H1 (cell line): ENCODE measurements at regions not wholly inside any gene's neighbourhood (a gene's known extent, or its start where the extent isn't known, plus 50 kb on each side); places are given as distances from the start of the nearest gene placed in this dataset.

Source experiments
- CTCF ChIA-PET: fragments of 300-600 bp; sonication (Branson Sonifier 250); formaldehyde crosslinking; loops from one replicate; lab custom pipeline; 2021; ENCODE audit not compliant: partially characterized antibody; lab: Charles Lee
- POLR2A ChIA-PET: fragments of 300-600 bp; sonication (Branson Sonifier 250); formaldehyde crosslinking; loops from one replicate; lab custom pipeline; 2021; ENCODE audit warnings: inconsistent platforms; ENCODE audit not compliant: partially characterized antibody; lab: Charles Lee
- DNase-seq, 2 experiments: peaks; one replicate each; pipeline versions ENCODE4 v3.0.0 to v3.0.0-alpha.2; 2010 to 2022; ENCODE audit warnings: low spot score in 2 of 2, low read depth in 1 of 2, mixed read lengths in 1 of 2
- FAIRE-seq: peaks from 2 replicates; lab custom pipeline; 2011; peaks lifted over from hg19 to GRCh38; lab: Jason Lieb, UNC
- H2AFZ ChIP-seq: 2 replicates; pipeline ENCODE4 v1.8.1; 2012; ENCODE audit warnings: low read length, inconsistent platforms
- H2AK5ac ChIP-seq: 2 replicates; pipeline ENCODE4 v1.6.1; 2013; ENCODE audit warnings: low read depth, low read length
- H2BK120ac ChIP-seq: replicated peaks from 2 replicates; pipeline ENCODE3; 2013; ENCODE audit warnings: low read depth, low read length, inconsistent platforms
- H2BK12ac ChIP-seq: 2 replicates; pipeline ENCODE4 v1.6.1; 2013; ENCODE audit warnings: low read depth, low read length
- H2BK15ac ChIP-seq: 2 replicates; pipeline ENCODE4 v1.6.1; 2013; ENCODE audit warnings: low read length
- H2BK20ac ChIP-seq: 2 replicates; pipeline ENCODE4 v1.6.1; 2013; ENCODE audit warnings: low read length
- H2BK5ac ChIP-seq: 2 replicates; pipeline ENCODE4 v1.6.1; 2013; ENCODE audit warnings: low read depth, low read length
- H3K14ac ChIP-seq: 2 replicates; pipeline ENCODE4 v1.6.1; 2013; ENCODE audit warnings: inconsistent platforms; ENCODE audit not compliant: insufficient read length
- H3K18ac ChIP-seq: 2 replicates; pipeline ENCODE4 v1.6.1; 2013; ENCODE audit warnings: low read length; ENCODE audit errors: extremely low read depth
- H3K23ac ChIP-seq: 2 replicates; pipeline ENCODE4 v1.6.1; 2013; ENCODE audit warnings: inconsistent platforms; ENCODE audit not compliant: insufficient read length
- H3K23me2 ChIP-seq: 2 replicates; pipeline ENCODE4 v1.6.1; 2013; ENCODE audit warnings: low read depth, low read length
- H3K27ac ChIP-seq: 2 replicates; pipeline ENCODE4 v1.6.1; 2011; ENCODE audit warnings: low read depth, low read length, inconsistent platforms
- H3K27me3 ChIP-seq, 4 experiments: replicated peaks in 1 of 4; 1 replicate in 1 of 4; 2 replicates in 3 of 4; pipeline versions ENCODE4 v1.6.1 to v1.8.1; 2011 to 2013; ENCODE audit warnings: low read length in 3 of 4, mild to moderate bottlenecking in 3 of 4, inconsistent platforms in 2 of 4, mixed read lengths in 2 of 4, moderate library complexity in 1 of 4; ENCODE audit not compliant: control insufficient read depth in 3 of 4, insufficient read depth in 3 of 4; ENCODE audit errors: extremely low read depth in 1 of 4
- H3K36me3 ChIP-seq, 4 experiments: 2 replicates each; pipeline versions ENCODE4 v1.6.1 to v1.8.1; 2011 to 2013; ENCODE audit warnings: mild to moderate bottlenecking in 4 of 4, low read length in 3 of 4, moderate library complexity in 2 of 4, control low read depth in 1 of 4, inconsistent platforms in 1 of 4; ENCODE audit not compliant: insufficient read depth in 4 of 4, control insufficient read depth in 2 of 4
- H3K4ac ChIP-seq: replicated peaks from 2 replicates; pipeline ENCODE3; 2013; ENCODE audit warnings: low read length, low read depth, mixed read lengths, inconsistent platforms; ENCODE audit not compliant: insufficient read length
- H3K4me1 ChIP-seq, 4 experiments: replicated peaks in 1 of 4; 1 replicate in 1 of 4; 2 replicates in 3 of 4; pipeline versions ENCODE4 v1.6.1 to v1.8.1; 2011 to 2013; ENCODE audit warnings: low read length in 3 of 4, inconsistent platforms in 2 of 4, mixed read lengths in 1 of 4; ENCODE audit not compliant: insufficient read depth in 4 of 4, control insufficient read depth in 3 of 4
- H3K4me2 ChIP-seq, 2 experiments: 2 replicates each; pipeline versions ENCODE4 v1.6.1 to v1.8.1; 2011 to 2013; ENCODE audit warnings: low read depth in 2 of 2, low read length in 2 of 2, control low read depth in 1 of 2, inconsistent platforms in 1 of 2, mild to moderate bottlenecking in 1 of 2; ENCODE audit not compliant: insufficient read depth in 1 of 2
- H3K4me3 ChIP-seq, 4 experiments: fragments of 200-600, 300-600 bp in 1 of 4; sonication (generic), shearing (Covaris generic), sonication (Bioruptor Twin) in 1 of 4; 2 replicates each; pipeline versions ENCODE4 v1.5.1 to v1.8.1; 2011 to 2016; ENCODE audit warnings: low read length in 4 of 4, low read depth in 3 of 4, control low read depth in 2 of 4, inconsistent platforms in 2 of 4, mild to moderate bottlenecking in 2 of 4, mixed read lengths in 1 of 4, moderate library complexity in 1 of 4; ENCODE audit not compliant: insufficient read depth in 2 of 4; ENCODE audit errors: extremely low read depth in 1 of 4
- H3K56ac ChIP-seq: replicated peaks from 2 replicates; pipeline ENCODE3; 2013; ENCODE audit warnings: low read depth, mild to moderate bottlenecking, mixed read lengths, low read length, inconsistent platforms; ENCODE audit not compliant: insufficient read length
- H3K79me1 ChIP-seq: 2 replicates; pipeline ENCODE4 v1.6.1; 2013; ENCODE audit warnings: low read depth, low read length, control low read depth
- H3K79me2 ChIP-seq, 2 experiments: 2 replicates each; pipeline versions ENCODE4 v1.6.1 to v1.8.1; 2012 to 2013; ENCODE audit warnings: low read length in 2 of 2, mild to moderate bottlenecking in 2 of 2, inconsistent platforms in 1 of 2; ENCODE audit not compliant: insufficient read depth in 2 of 2, control insufficient read depth in 1 of 2
- H3K9ac ChIP-seq, 4 experiments: replicated peaks in 1 of 4; 1 replicate in 1 of 4; 2 replicates in 3 of 4; pipeline versions ENCODE4 v1.6.1 to v1.8.1; 2011 to 2013; ENCODE audit warnings: low read depth in 3 of 4, low read length in 3 of 4, control low read depth in 2 of 4, mild to moderate bottlenecking in 2 of 4, moderate library complexity in 2 of 4, inconsistent platforms in 1 of 4; ENCODE audit errors: extremely low read depth in 1 of 4
- H3K9me3 ChIP-seq, 2 experiments: 2 replicates each; pipeline versions ENCODE4 v1.6.1 to v1.8.1; 2012 to 2013; ENCODE audit warnings: mild to moderate bottlenecking in 2 of 2, moderate library complexity in 2 of 2, control low read depth in 1 of 2, inconsistent platforms in 1 of 2, low read depth in 1 of 2, low read length in 1 of 2, mixed read lengths in 1 of 2; ENCODE audit not compliant: insufficient read depth in 2 of 2
- H4K20me1 ChIP-seq, 2 experiments: replicated peaks in 1 of 2; 2 replicates each; pipeline versions ENCODE3 to v1.8.1; 2011 to 2013; ENCODE audit warnings: inconsistent platforms in 2 of 2, low read length in 2 of 2, mild to moderate bottlenecking in 1 of 2; ENCODE audit not compliant: insufficient read depth in 2 of 2, control insufficient read depth in 1 of 2
- H4K5ac ChIP-seq: 2 replicates; pipeline ENCODE4 v1.6.1; 2013; ENCODE audit warnings: low read length, low read depth, mixed read lengths, inconsistent platforms; ENCODE audit not compliant: insufficient read length
- H4K8ac ChIP-seq: 2 replicates; pipeline ENCODE4 v1.8.0; 2013; ENCODE audit warnings: mild to moderate bottlenecking, moderate library complexity, low read length, inconsistent platforms; ENCODE audit not compliant: insufficient read depth; ENCODE audit errors: extremely low read depth
- H4K91ac ChIP-seq: replicated peaks from 2 replicates; pipeline ENCODE3; 2013; ENCODE audit warnings: low read length, mixed read lengths, inconsistent platforms; ENCODE audit not compliant: insufficient read length
- KDM5A ChIP-seq: fragments of 200-600 bp; IDR thresholded peaks from 2 replicates; pipeline ENCODE4 v1.7.1; 2012; ENCODE audit warnings: mild to moderate bottlenecking, low read length, inconsistent platforms, mixed read lengths
- SAP30 ChIP-seq: fragments of 300-600 bp; sonication (generic); IDR thresholded peaks from 2 replicates; pipeline ENCODE4 v1.7.1; 2012; ENCODE audit warnings: low read length, moderate library complexity, mild to moderate bottlenecking, inconsistent platforms; ENCODE audit not compliant: insufficient read depth, insufficient replicate concordance
- TEAD4 ChIP-seq: IDR thresholded peaks from 2 replicates; pipeline ENCODE4 v1.6.1; 2012; ENCODE audit warnings: low read depth, low read length, inconsistent platforms, mixed read lengths
- WGBS, 2 experiments: shearing (Covaris generic) in 1 of 2; methylation state at CpG; one replicate each; pipeline versions ENCODE4 v1.1.6 to v1.1.7; 2013 to 2015; ENCODE audit warnings: low lambda C conversion rate in 2 of 2, mixed read lengths in 2 of 2, inconsistent platforms in 1 of 2, low coverage in 1 of 2, missing lambda C conversion rate in 1 of 2; ENCODE audit not compliant: insufficient replicate concordance in 2 of 2, insufficient coverage in 1 of 2, insufficient read length in 1 of 2; ENCODE audit errors: extremely low coverage in 1 of 2, missing lambda C conversion rate in 1 of 2; 5-methylcytosine and 5-hydroxymethylcytosine counted together

- Histone ChIP-seq H3K36me3 (no peaks in the 10 kb centered on the region), H3K79me2 (no peaks in the 10 kb centered on the region), H3K4me2 (no peak overlapping the region), H3K14ac (no peak overlapping the region), H3K18ac (no peak overlapping the region; the same call in none of the 2 replicates), H3K9ac (no peak overlapping the region), H2AFZ (no peak overlapping the region), H2BK15ac (no peak overlapping the region), H3K23me2 (no peaks in the 10 kb centered on the region), H4K91ac (no peak overlapping the region), H3K4me1 (no peaks in the 10 kb centered on the region), H2BK5ac (no peak overlapping the region), H4K20me1 (no peaks in the 10 kb centered on the region), H2BK120ac (no peak overlapping the region), H3K56ac (no peak overlapping the region), H4K8ac (no peak overlapping the region), H2BK20ac (no peak overlapping the region), H3K27ac (no peak overlapping the region), H3K4ac (no peak overlapping the region), H3K79me1 (no peaks in the 10 kb centered on the region; the same call in 1 of the 2 replicates), H3K23ac (no peak overlapping the region), H2BK12ac (no peak overlapping the region), H4K5ac (no peak overlapping the region), H3K4me3 (no peak overlapping the region), H3K27me3 (no peaks in the 10 kb centered on the region), H3K9me3 (no peaks in the 10 kb centered on the region), H2AK5ac (no peak overlapping the region)
- DNase-seq: no peak
- no peak for FAIRE-seq
- ChIA-PET POLR2A (no interaction called here), CTCF (no interaction called here)
- WGBS, 2 experiments: 79% methylated on average over 6 of the region's 6 CpGs; no CpG with 5 or more reads in 1 of the 2 experiments
- TF ChIP-seq KDM5A (no peak), SAP30 (no peak), TEAD4 (no peak)
Observed at GRCh38 chr18:77442393-77442792, 192.7 kb downstream of the GALR1 start.
